Endothelial cell of umbilical vein (primary cell): ENCODE measurements at regions not wholly inside any gene's neighbourhood (a gene's known extent, or its start where the extent isn't known, plus 50 kb on each side); places are given as distances from the start of the nearest gene placed in this dataset.

Source experiments
- BruUV-seq: library from RNA; stranded (reverse); fragments of 400-500 nt; replicated peaks from 2 replicates; lab custom pipeline; 2021; lab: Mats Ljungman, UMichigan
- CTCF ChIA-PET: fragments of 300-600, 350-600 bp; sonication (Branson Sonifier 250); formaldehyde crosslinking; loops from one replicate; lab custom pipeline; 2021; ENCODE audit warnings: antibody characterized with exemption, inconsistent platforms; lab: Charles Lee
- POLR2A ChIA-PET: fragments of 300-600, 350-600 bp; sonication (Branson Sonifier 250); formaldehyde crosslinking; loops from one replicate; lab custom pipeline; 2021; ENCODE audit warnings: antibody characterized with exemption, inconsistent platforms; lab: Charles Lee
- DNase-seq: peaks from one replicate; pipeline ENCODE4 v3.0.0-alpha.2; 2011; ENCODE audit warnings: low read depth, low spot score
- FAIRE-seq: peaks from 2 replicates; lab custom pipeline; 2011; peaks lifted over from hg19 to GRCh38; lab: Jason Lieb, UNC
- H2AFZ ChIP-seq: 2 replicates; pipeline ENCODE4 v1.6.0; 2012; ENCODE audit warnings: low read depth, low read length, control low read depth, inconsistent platforms
- H3K27ac ChIP-seq: 2 replicates; pipeline ENCODE4 v1.5.1; 2011; ENCODE audit warnings: low read depth, mild to moderate bottlenecking, control low read depth, low read length, moderate library complexity; ENCODE audit not compliant: insufficient read depth
- H3K27me3 ChIP-seq, 2 experiments: 2 replicates each; pipeline versions ENCODE4 v1.6.0 to v1.6.1; 2011; ENCODE audit warnings: low read length in 2 of 2, mixed read lengths in 1 of 2; ENCODE audit not compliant: control insufficient read depth in 2 of 2, insufficient read depth in 2 of 2
- H3K36me3 ChIP-seq, 2 experiments: 2 replicates in 1 of 2; 3 replicates in 1 of 2; pipeline ENCODE4 v1.5.1; 2011; ENCODE audit warnings: low read length in 2 of 2, mild to moderate bottlenecking in 1 of 2, moderate library complexity in 1 of 2; ENCODE audit not compliant: control insufficient read depth in 2 of 2, insufficient read depth in 2 of 2; ENCODE audit errors: extremely low read depth in 1 of 2
- H3K4me1 ChIP-seq: 3 replicates; pipeline ENCODE4 v1.5.1; 2011; ENCODE audit warnings: mild to moderate bottlenecking, low read length; ENCODE audit not compliant: control insufficient read depth, insufficient read depth; ENCODE audit errors: extremely low read depth
- H3K4me2 ChIP-seq: 2 replicates; pipeline ENCODE4 v1.6.1; 2011; ENCODE audit warnings: low read length, control low read depth, mixed read lengths; ENCODE audit not compliant: insufficient read depth
- H3K4me3 ChIP-seq, 3 experiments: fragments of 200-600 bp in 1 of 3; sonication (generic), shearing (Covaris generic) in 1 of 3; replicated peaks in 1 of 3; 2 replicates each; pipeline ENCODE4 v1.5.1; 2011 to 2016; ENCODE audit warnings: control low read depth in 3 of 3, low read length in 3 of 3, mild to moderate bottlenecking in 2 of 3, inconsistent platforms in 1 of 3, low read depth in 1 of 3, moderate library complexity in 1 of 3; ENCODE audit not compliant: insufficient read depth in 1 of 3
- H3K79me2 ChIP-seq: 2 replicates; pipeline ENCODE4 v1.6.0; 2012; ENCODE audit warnings: low read length, inconsistent platforms; ENCODE audit not compliant: control insufficient read depth, insufficient read depth
- H3K9ac ChIP-seq: replicated peaks from 2 replicates; pipeline ENCODE3; 2011; ENCODE audit warnings: low read length, control low read depth; ENCODE audit not compliant: insufficient read depth; ENCODE audit errors: extremely low read depth
- H3K9me1 ChIP-seq: replicated peaks from 3 replicates; pipeline ENCODE4 v1.6.0; 2011; ENCODE audit warnings: mild to moderate bottlenecking, low read length; ENCODE audit not compliant: control insufficient read depth, insufficient read depth; ENCODE audit errors: extremely low read depth
- H3K9me3 ChIP-seq: replicated peaks from 2 replicates; pipeline ENCODE4 v1.5.1; 2012; ENCODE audit warnings: low read length, inconsistent platforms; ENCODE audit not compliant: control insufficient read depth, insufficient read depth
- H4K20me1 ChIP-seq: replicated peaks from 2 replicates; pipeline ENCODE3; 2011; ENCODE audit warnings: mild to moderate bottlenecking, low read length; ENCODE audit not compliant: control insufficient read depth, insufficient read depth; ENCODE audit errors: extremely low read depth
- CTCF ChIP-seq, 2 donors: IDR thresholded peaks; 1 replicate in 1 of 2; 2 replicates in 1 of 2; pipeline ENCODE4 v1.5.1; 2011; ENCODE audit warnings: low read length in 2 of 2, mild to moderate bottlenecking in 2 of 2, moderate library complexity in 2 of 2, control low read depth in 1 of 2, inconsistent platforms in 1 of 2, low read depth in 1 of 2; ENCODE audit not compliant: insufficient read depth in 1 of 2; ENCODE audit errors: extremely low read depth in 1 of 2
- EZH2 ChIP-seq: IDR thresholded peaks from 2 replicates; pipeline ENCODE4 v1.6.1; 2012; ENCODE audit warnings: borderline replicate concordance, low read depth, mild to moderate bottlenecking, moderate library complexity, low read length, inconsistent platforms; ENCODE audit not compliant: severe bottlenecking
- FOS ChIP-seq: IDR thresholded peaks from 2 replicates; pipeline ENCODE4 v1.6.1; 2011; ENCODE audit warnings: mild to moderate bottlenecking, low read length, moderate library complexity, borderline replicate concordance; ENCODE audit not compliant: insufficient read depth
- GATA2 ChIP-seq: IDR thresholded peaks from 2 replicates; pipeline ENCODE4 v1.7.0; 2011; ENCODE audit warnings: low read depth, mild to moderate bottlenecking, moderate library complexity, mixed read lengths, low read length; ENCODE audit not compliant: insufficient read length, insufficient read depth
- JUN ChIP-seq: IDR thresholded peaks from 2 replicates; pipeline ENCODE4 v1.6.1; 2011; ENCODE audit warnings: borderline replicate concordance, low read depth; ENCODE audit not compliant: insufficient read length, insufficient read depth
- MAX ChIP-seq: IDR thresholded peaks from 2 replicates; pipeline ENCODE4 v1.6.1; 2011; ENCODE audit not compliant: insufficient read depth, insufficient read length
- MYC ChIP-seq: IDR thresholded peaks from one replicate; pipeline ENCODE4 v1.6.1; 2011; ENCODE audit warnings: mild to moderate bottlenecking, low read depth, low read length
- POLR2A ChIP-seq: IDR thresholded peaks from 2 replicates; pipeline ENCODE4 v1.6.1; 2012; ENCODE audit warnings: low read depth, mild to moderate bottlenecking, control low read depth, low read length
- POLR2AphosphoS5 ChIP-seq: IDR thresholded peaks from 2 replicates; pipeline ENCODE4 v1.6.1; 2012; ENCODE audit warnings: low read depth, mild to moderate bottlenecking, control low read depth, low read length, moderate library complexity; ENCODE audit not compliant: insufficient read depth
- dilution Hi-C: fragments of 300-500 bp; cut with MboI; formaldehyde crosslinking; loops from one replicate; pipeline ENCODE4 v1.15.0; 2019; ENCODE audit warnings: low sequenced_read_pairs; ENCODE audit not compliant: extremely low pct_ligation_motif_present
- intact Hi-C: fragments of 100-400 bp; cut with micrococcal nuclease; formaldehyde crosslinking; loops from one replicate; pipeline ENCODE4 v1.10.0; 2022

- H3K27me3 ChIP-seq: no peaks in the 10 kb centered on the region
- no TSS peak for BruUV-seq
- no peaks in the 10 kb centered on the region for H3K36me3 ChIP-seq
- no peak overlapping the region for H3K27ac ChIP-seq
- no peak for DNase-seq
- no peak for TF ChIP-seq EZH2
- TF ChIP-seq JUN: no peak
- TF ChIP-seq GATA2: no peak
- no peak for TF ChIP-seq POLR2AphosphoS5
- TF ChIP-seq MYC: no peak
- TF ChIP-seq FOS: no peak
- no peak for TF ChIP-seq MAX
- TF ChIP-seq POLR2A: no peak
- no peaks in the 10 kb centered on the region for H3K9me1 ChIP-seq
- no peak for FAIRE-seq
- no peak overlapping the region for H3K9ac ChIP-seq
- H4K20me1 ChIP-seq: no peaks in the 10 kb centered on the region
- intact Hi-C loops (no loop called here), dilution Hi-C loops (no loop called here)
- CTCF ChIA-PET: no interaction called here
- no peaks in the 10 kb centered on the region for H3K79me2 ChIP-seq
- POLR2A ChIA-PET: no interaction called here
- no peaks in the 10 kb centered on the region for H3K4me1 ChIP-seq
- H3K4me2 ChIP-seq: no peak overlapping the region
- H3K9me3 ChIP-seq: peaks cover 2% of the 10 kb centered on the region
- H3K4me3 ChIP-seq: no peak overlapping the region
- no peak overlapping the region for H2AFZ ChIP-seq
Measured at GRCh38 chr16:16930309-16931000, 540.3 kb downstream of the XYLT1 start.

- H3K36me3 ChIP-seq: no peaks in the 10 kb centered on the region
- no TSS peak for BruUV-seq
- H3K9ac ChIP-seq: no peak overlapping the region
- no peak overlapping the region for H3K4me2 ChIP-seq
- H2AFZ ChIP-seq: no peak overlapping the region
- intact Hi-C loops (no loop called here), dilution Hi-C loops (no loop called here)
- no peak overlapping the region for H3K27ac ChIP-seq
- DNase-seq (no peak), FAIRE-seq (no peak)
- no peaks in the 10 kb centered on the region for H4K20me1 ChIP-seq
- no peaks in the 10 kb centered on the region for H3K4me1 ChIP-seq
- H3K79me2 ChIP-seq: no peaks in the 10 kb centered on the region
- no peak overlapping the region for H3K4me3 ChIP-seq
- ChIA-PET CTCF (no interaction called here), POLR2A (no interaction called here)
- peaks cover 2% of the 10 kb centered on the region for H3K9me3 ChIP-seq
- TF ChIP-seq POLR2AphosphoS5 (no peak), MYC (no peak), FOS (no peak), MAX (no peak), EZH2 (no peak), GATA2 (no peak), CTCF (IDR thresholded peaks at IDR 0.05; ENCODE audit: extremely low read depth in 1 of 2, insufficient read depth in 1 of 2, low read depth in 1 of 2, low read length in 2 of 2) (no peak), POLR2A (no peak), JUN (no peak)
- H3K9me1 ChIP-seq: no peaks in the 10 kb centered on the region
- no peaks in the 10 kb centered on the region for H3K27me3 ChIP-seq
Measured at GRCh38 chr16:16933861-16934260, 536.9 kb downstream of the XYLT1 start.
